GM19240 (cell line): ENCODE measurements at regions not wholly inside any gene's neighbourhood (a gene's known extent, or its start where the extent isn't known, plus 50 kb on each side); places are given as distances from the start of the nearest gene placed in this dataset.

ENCODE experiments used
- DNase-seq: peaks from one replicate; pipeline ENCODE4 v3.0.0; 2011; ENCODE audit warnings: low spot score; ENCODE audit not compliant: insufficient read length

DNA sequence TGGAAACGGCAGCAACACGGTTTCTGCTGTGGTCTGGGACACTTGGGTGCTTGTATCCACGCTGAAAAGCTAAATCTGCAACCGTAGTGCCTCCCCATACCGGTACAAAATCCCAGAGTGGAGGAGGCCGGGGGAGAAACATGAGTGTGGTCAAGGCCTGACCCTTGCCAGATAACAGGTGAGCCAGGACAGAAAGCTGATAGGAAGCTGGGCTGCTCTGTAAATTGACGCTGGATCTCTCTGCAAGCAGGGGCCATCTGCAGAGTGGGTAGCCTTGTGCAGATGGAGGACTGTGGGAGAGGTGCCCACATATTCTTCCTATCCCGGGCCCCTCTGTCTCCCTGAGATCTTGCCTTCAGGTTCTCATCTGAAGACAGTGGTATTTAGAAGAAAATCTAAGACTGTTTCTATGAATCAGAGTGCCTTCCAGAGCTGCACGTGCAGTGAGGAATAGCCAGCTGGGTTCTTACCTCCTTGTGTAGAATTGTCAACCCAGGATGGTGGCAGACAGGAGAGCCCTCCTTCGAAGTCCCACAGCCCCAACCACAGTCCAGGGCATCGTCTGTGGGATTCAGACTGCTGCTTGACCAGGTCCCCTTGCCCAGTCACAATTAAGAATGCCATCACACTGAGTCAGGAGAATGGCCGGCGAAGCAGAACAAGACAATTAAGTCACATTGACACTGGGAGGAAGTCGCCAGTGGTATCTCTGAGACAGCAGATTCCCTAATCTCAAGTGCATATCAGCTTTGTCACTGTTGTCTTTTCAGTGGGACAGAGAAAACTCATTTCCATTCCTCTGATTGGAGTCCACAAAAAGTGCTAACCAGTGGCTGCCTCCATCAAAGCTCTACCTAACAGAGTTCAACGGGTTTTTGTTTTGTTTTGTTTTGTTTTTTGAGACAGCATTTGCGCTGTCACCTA lies 100.0 kb upstream of the RIPOR2 start:
- no peak for DNase-seq

DNA sequence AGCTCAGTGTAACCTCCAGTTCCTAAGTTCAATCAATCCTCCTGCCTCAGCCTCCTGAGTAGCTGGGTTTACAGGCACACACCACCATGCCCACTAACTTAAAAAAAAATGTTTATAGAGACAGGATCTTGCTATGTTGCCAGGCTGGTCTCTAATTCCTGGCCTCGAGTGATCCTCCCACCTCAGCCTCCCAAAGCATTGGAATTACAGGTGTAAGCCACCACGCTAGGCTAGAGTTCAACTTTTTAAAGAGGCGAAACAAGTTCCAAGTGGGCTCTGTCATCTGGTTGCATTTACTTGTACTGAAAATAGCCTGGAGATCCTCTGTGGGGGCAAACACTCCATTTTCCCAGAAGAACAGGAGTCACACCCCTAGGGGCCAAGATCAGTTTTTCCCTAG lies 100.7 kb upstream of the RIPOR2 start:
- DNase-seq = no peak

DNA sequence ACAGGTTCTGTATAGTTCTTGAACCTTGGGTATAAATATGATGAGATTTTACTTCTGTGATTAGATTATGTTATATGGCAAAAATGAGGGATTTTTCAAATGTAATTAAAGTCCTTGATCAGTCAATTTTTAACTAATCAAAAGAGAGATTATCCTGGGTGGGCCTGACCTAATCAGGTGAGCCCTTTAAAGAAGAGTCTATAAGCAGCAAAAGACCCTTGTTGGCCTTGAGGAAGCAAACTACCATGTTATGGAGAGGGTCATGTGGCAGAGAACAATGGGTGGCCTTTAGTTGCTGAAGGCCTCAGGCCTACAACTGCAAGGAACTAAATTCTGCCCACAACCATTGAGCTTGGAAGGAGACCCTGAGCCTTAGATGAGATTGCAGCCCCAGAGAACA lies 102.5 kb upstream of the RIPOR2 start:
- DNase-seq = no peak

DNA sequence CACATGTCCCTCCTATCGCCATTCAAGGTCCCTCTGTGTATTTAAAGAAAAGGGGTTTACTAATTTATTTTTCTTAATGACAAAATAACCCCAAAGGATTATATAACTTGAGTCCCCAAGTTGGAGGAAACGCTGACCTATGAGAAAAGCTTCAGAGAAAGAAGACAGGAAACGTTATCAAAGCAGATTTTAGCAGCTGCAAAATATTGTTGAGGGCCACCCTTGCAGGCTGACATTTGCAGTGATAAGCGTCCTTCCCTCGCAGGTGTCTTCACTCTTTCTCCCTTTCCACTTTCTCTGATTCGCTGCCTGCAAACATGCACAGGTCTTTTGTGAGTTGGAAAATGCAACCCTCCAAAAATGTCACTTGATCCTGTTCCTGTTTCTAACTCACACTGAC lies 103.2 kb upstream of the RIPOR2 start:
- DNase-seq = no peak

DNA sequence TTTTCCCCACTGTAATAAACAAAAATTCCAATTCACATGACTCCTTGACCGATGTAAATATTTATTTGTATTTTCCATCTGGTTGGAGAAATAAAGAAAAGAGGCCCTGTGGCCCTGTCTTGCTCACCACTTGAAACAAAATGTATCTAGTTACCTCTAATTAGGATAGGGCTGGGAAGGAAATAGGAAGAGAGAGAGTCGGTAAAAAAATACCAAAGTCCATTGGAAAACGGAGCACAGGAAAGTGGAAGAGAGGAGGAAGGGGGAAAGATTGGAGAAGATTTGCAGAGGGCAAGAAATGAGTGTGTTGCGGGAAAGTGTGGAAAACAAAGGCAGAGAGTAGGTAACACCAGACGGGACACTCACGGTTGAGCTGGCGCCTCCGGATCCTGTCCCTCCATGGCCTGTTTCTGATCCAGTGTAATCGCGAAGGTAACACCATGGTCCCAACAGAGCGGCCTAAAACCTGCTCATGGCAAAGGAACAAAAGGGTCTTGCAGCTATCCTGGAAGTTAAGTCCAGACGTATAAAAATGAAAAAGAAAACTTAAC lies 105.8 kb upstream of the RIPOR2 start:
- DNase-seq = no peak

DNA sequence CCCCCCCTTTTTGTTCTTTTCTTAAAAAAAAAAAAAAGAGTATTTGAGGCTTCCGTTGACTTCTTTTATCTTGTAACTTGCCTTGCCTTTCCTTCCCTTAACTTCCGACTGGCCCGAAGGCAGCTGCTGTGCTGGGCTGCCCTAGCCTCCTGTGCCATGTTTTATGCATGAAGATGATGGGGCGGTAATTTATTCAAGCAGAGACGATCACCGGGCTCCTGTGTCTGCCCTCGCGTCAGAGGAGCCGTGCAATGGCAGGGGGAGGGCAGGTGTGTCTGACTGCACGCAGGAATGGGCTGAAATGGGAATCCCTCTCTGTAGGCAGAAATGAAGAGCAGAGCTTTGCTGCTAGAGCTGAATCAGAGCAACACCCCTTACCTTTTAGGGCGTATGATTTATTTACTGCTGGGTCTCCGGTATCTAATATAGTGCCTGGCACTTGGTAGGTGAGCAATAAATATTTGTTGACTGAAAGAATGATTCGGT lies 106.3 kb upstream of the RIPOR2 start:
- DNase-seq = no peak

DNA sequence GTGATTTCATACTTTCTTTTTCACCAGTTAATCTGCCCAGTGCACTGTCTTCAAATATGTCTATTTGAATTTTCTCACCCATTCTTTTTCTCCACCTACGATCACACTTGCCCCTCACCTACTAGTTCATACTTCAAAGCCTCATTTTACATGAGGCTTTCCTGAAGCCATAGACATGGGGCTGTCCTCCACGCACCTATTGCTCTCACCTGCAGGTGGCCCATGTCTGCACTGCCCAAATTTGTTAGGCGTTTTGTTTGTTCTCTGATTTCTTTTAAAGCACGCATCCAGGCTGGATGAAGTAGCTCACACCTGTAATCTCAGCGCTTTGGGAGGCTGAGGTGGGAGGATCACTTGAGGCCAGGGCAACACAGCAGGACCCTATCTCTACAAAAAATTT lies 106.8 kb upstream of the RIPOR2 start:
- DNase-seq = no peak

DNA sequence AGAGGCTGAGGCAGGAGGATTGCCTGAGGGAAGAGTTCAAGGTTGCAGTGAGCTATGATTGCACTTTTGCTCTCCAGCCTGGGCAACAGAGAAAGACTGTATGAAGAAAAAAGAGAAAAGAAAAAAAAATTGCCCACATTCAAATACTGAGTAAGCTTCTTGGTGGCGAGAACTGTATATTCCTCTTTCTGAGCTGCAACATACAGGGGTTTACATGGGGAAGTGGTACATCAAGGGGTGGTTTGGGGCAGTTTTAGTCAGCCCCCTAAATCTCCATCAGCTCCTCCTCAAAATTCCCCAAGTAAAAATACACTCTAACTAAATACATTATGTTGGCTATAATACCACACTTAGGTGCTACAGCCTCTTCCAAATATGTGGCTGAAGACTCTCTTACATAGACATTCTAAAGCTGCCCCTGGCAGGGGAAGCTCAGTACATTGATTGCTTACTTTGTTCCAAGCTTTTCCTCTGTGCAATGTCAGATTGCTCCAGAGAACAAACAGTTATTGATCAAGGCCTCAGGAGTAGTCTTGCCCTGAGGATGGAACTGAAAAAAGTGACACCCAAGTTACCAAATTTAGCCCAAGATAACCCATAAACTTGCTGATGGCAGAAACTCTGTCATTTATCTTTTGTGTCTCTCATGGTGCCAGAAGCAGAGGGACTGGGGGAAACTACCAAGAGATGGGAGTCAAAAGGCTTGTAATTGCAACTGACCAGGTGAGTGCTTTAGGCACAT lies 107.4 kb upstream of the RIPOR2 start:
- DNase-seq = no peak

DNA sequence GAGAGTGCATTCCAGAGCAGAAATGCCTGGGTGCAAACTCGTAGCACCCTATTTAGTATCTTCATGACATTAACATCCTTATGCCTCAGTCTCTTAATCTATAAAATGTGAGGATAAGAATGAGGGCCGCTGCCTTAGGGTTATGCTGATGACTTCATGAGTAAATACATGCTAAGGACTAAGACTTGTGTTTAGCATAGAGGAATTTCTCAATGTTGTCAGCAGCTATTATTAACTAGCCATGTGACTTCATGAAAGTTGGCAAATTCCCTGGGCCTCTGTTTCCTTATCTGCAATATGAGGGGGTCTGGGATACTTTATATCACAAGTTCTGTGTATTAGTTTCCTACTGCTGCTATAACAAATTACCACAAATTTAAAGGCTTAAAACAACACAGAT lies 108.1 kb upstream of the RIPOR2 start:
- no peak for DNase-seq

DNA sequence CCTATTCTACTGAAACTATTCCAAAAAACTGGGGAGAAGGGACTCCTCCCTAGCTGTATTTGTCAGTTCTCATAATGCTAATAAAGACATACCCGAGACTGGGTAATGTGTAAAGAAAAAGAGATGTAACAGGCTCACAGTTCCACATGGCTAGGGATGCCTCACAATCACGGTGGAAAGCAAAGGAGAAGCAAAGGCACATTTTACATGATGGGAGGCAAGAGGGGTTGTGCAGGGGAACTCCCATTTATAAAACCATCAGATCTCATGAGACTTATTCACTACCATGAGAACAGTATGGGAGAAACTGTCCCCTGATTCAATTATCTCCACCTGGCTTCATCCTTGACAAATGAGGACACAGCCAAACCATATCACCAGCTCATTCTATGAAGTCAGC lies 111.2 kb upstream of the RIPOR2 start:
- DNase-seq = no peak

DNA sequence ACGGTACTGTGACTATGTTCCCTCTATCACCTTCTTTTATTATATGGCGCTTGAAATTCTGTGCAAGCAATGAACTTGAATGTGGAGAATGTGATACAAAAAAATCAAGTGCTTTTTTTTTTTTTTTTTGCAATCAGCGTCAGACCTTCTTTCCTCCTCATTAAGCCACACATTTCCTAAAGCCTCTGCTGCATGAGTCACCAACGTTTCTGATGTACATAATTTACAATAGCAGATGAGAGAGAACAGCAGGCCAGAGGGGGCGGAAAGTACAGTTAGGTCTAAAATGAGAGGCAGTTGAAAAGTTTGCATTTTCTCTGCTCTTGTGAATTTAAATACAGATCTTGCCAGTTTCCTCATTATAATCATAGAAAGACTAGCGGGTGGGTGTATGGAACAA lies 114.6 kb upstream of the RIPOR2 start:
- no peak for DNase-seq

DNA sequence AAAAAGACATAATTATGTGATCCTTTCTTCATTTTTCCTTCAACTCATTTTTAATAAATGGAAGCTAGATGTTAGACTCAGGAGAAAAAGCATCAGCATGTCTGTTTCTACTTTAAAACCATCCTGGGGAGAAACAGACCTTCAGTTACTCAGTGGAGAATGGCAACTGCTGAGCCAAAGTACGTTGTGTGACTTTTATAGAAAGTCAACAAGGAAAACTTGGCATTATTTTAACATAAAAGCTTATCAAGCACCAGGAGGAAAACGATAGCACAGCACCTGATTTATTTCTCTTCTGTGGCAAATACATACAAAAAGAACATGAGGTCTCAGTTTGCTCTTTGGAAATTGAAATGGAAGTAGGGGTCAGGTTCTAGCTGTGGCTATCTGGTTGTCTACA lies 115.3 kb upstream of the RIPOR2 start:
- no peak for DNase-seq

DNA sequence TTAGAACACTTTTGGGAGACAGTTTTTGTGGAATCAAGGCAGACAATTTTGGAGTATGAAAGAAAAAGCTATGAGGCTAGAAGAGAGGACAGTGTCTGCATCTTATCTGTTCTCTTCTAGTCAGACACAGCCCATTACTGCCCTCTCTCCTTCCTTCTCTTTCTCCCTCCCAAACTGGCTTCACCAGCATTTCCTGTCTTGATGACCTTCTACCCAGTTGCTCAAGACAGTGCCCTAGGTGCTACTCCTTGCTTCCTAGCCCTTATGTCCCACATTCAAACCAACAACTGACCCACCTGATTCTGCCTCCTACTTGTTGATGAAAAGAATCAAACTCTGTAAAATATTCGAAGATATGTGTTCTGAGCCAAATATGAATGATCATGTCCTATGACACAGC lies 116.4 kb upstream of the RIPOR2 start:
- no peak for DNase-seq

DNA sequence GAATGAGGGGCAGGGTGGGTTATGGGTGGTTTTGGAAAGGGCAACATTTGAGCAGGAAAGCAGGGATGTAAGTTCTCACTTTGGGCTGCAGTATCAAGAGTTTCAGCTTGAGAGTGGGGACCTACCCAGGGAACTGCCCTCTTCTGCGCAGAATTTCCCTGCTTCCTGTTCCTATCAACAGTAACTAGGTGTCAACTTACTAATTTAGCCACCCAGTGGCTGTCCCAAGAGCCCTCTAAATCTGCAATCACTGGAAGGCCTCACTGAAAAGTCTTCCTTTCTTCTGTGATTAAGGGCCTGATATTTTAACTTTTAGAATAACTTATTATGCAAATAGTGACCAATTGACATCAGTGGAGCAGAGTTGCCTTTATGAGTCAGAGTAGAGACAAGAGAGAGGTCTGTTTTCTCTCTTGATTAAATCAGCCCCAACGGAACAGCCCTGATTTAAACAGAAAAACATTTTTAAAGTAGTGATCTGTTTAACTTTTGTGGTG lies 118.2 kb upstream of the RIPOR2 start:
- no peak for DNase-seq

DNA sequence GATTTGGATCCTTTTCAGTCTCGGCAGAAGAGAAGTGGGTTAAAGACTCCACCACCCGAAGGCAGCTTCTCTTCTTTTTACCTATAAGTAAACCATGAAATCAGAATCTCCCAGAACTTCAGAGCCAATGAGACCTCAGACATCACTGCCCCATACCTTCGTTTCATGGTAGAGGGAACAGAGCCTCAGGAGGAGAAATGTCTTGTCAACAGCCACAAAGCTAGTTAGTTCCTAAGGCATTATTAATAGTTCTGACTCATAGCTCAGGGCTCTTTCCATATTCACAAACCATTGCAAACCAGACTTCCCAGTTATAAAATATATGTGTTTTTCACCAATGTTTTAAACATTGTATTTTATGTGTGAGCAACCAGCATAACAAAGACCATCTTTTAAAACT lies 118.7 kb upstream of the RIPOR2 start:
- DNase-seq = no peak

DNA sequence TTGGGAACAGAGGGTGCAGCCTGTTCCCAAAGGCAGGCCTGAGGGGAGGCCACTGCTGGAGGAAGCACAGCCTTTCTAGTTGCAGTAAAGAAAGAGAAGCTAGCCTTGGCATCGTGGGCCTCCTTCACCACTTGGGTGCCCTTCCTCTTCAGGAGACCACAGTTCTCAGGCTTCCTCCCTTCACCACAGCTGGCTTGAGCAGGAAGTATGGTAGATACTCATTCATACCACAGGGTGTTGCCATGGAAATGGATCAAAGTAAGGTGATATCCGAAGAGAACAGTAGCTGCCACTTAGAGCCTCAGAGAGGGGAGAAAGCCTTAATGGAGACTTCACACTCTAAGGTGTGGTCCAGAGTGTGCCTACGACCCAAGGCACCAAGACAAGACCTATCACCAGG lies 120.4 kb upstream of the RIPOR2 start:
- peak; percentile 35 for DNase-seq

DNA sequence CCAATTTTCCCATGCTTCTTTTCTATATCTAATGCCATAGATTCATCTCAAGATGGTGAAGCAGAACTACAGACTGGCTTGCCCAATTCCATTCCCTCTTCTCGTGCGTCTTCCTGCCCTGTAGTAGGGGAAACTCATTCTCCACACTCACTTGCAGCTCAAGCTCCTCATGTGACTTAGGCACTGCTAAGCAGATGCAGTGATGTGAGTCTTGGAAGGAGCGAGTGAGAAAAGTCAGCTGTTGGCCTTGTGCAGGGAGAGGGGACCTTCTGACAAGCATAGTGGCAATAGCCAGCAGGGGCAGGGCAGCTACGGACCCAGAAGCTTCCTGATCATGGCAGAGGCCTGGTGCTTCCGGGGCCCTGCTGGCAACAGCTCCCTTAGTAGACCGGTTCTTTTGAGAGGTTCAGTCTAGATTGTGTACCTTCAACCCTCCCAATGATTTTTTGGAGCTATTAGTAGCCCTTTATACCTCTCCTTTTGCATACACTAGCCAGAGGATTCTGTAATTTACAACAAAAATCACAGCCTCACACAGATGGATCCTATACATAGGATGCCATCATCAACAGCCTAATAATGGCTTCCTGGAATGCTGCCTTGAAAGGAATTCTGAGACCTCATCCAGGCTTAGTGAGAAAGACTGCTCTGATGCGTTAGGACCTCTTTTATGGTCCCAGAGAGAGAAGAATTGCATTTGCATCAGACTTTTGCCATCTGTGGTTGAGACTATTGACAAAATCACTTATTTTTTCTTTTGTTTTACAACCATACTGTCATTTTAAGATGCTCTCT lies 121.5 kb upstream of the RIPOR2 start:
- DNase-seq = no peak

DNA sequence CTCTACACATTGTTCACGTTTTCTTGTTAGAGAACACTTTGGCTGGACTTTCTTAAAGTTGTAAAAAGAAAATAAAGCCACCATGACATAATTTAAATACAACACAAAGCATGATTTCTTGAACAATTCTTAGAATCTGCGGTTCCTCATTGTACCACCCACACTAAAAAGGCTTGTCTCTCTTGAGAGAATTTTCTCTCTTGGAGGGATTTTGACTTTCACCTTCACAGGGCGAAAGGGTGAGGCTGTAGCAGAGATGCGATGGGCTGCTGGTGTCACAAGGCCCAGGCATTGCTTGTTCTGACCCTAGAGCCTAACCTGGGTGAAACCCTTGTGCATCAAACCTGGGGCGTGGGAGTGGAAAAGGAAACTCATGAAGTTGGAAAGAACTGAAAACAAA lies 122.7 kb upstream of the RIPOR2 start:
- no peak for DNase-seq

DNA sequence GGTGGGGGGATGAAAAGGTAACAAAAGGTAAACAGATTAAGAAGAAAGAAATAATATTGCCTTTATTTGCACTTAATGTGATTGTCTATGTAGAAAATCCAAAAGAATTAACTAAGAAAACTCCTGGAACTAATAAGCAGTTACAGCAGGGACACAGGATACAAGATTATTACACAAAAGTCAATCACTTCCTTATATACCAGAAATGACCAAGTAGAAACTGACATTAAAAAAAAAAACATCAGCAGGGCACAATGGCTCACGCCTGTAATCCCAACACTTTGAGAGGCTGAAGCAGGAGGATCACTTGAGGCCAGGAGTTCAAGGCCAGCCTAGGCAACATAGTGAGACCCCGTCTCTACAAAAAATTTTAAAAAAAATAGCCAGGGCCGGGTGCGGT lies 123.2 kb upstream of the RIPOR2 start:
- DNase-seq = no peak

DNA sequence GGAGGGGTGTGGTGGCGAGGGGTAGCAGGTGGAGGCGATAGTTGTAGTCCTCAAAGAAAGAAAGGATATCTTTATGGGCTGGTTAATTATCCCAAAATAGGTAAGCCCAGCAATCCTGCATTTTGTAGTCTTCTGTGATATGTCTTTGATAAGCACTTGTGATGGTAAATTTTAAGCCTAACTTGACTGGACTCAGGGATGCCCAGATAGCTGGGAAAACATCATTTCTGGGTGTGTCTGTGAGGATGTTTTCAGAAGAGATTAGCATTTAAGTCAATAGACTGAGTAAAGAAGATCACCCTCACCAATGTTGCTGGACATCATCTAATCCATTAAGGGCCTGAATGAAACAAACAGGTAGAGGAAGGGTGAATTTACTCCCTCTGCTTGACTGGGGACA lies 124.8 kb upstream of the RIPOR2 start:
- no peak for DNase-seq

DNA sequence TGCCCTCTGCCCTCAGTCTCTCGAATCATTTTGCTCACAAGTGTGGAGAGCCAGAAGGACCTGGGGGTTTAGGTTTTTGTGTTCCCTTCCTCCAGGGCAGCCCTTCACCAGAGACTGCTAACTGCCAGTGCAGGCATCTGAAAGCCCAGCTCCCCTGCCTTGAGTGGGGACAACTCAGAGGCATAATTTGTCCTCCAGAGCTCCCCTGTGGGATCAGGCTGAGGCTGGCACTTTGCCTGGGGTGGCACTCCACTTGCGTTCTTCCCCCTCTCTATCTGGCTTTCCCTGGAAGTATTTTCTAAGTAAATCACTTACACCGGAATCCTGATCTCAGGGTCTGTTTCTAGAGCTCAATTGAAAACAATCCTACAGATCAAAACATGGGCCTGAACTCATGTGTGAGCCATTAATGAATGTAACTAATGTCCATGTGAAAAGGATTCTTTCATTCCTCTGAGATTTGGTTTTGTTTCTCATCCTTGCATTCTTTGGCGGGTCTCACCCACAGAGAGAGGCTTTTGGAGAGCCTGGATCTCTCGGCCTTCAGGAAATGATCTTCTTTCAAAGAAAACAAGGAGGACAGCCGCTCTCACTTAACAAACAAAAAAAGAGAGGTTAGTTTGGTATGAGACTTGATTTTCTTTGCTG lies 125.7 kb upstream of the RIPOR2 start:
- no peak for DNase-seq
